ENCODE measurements at regions not wholly inside any gene's neighbourhood (a gene's known extent, or its start where the extent isn't known, plus 50 kb on each side); places are given as distances from the start of the nearest gene placed in this dataset.
"Not testable (repeated sequence)": the region's sequence is repeated elsewhere in the genome, so short reads cannot be mapped to it uniquely, and the experiment has no call there.

- no peak overlapping the region for H3K4me3 ChIP-seq
- TF ChIP-seq CTCF (IDR thresholded peaks at IDR 0.05): no peak
- no peaks in the 10 kb centered on the region for H3K27me3 ChIP-seq
- H3K4me1 ChIP-seq: no peaks in the 10 kb centered on the region
- no peak overlapping the region for H3K27ac ChIP-seq
- H3K36me3 ChIP-seq: no peaks in the 10 kb centered on the region
- no peak for DNase-seq (ENCODE audit: low spot score)
- H3K9me3 ChIP-seq: no peaks in the 10 kb centered on the region
Observed at GRCh38 chr13:23119131-23119530, 61.6 kb upstream of the SGCG start.

- not testable (repeated sequence) for H3K9me3 ChIP-seq; H3K27ac ChIP-seq; H3K27me3 ChIP-seq; H3K4me1 ChIP-seq; H3K36me3 ChIP-seq; DNase-seq (ENCODE audit: low spot score); H3K4me3 ChIP-seq
Observed at GRCh38 chr13:23127540-23127939, 53.2 kb upstream of the SGCG start.

GRCh38 chr13:23129331-23129730 is 51.4 kb upstream of the SGCG start:
- Histone ChIP-seq H3K9me3 (no peaks in the 10 kb centered on the region), H3K27me3 (no peaks in the 10 kb centered on the region), H3K36me3 (no peaks in the 10 kb centered on the region), H3K4me1 (no peaks in the 10 kb centered on the region), H3K4me3 (no peak overlapping the region), H3K27ac (no peak overlapping the region)
- no peak for TF ChIP-seq CTCF (IDR thresholded peaks at IDR 0.05)
- DNase-seq (ENCODE audit: low spot score): no peak

All from right atrium auricular region (tissue), 2 donors.